Panc1 (cell line): ENCODE measurements at regions not wholly inside any gene's neighbourhood (a gene's known extent, or its start where the extent isn't known, plus 50 kb on each side); places are given as distances from the start of the nearest gene placed in this dataset.

Source experiments
- POLR2AphosphoS5 ChIP-seq: IDR thresholded peaks from 2 replicates; pipeline ENCODE4 v1.6.1; 2012; ENCODE audit warnings: mild to moderate bottlenecking, low read depth, low read length, moderate library complexity
- SIN3A ChIP-seq: IDR thresholded peaks from 2 replicates; pipeline ENCODE4 v1.6.1; 2012; ENCODE audit warnings: low read depth, mild to moderate bottlenecking, low read length, moderate library complexity, borderline replicate concordance; ENCODE audit not compliant: insufficient read depth
- TCF7L2 ChIP-seq: IDR thresholded peaks from 2 replicates; pipeline ENCODE4 v1.6.1; 2011; ENCODE audit warnings: mild to moderate bottlenecking, low read depth, low read length, inconsistent platforms
- TF ChIP-seq, protein P1 (sequence below): fragments of 450-650 bp; IDR thresholded peaks from 2 replicates; pipeline ENCODE4 v1.5.1; 2017; ENCODE audit warnings: mild to moderate bottlenecking

GRCh38 chr2:31802711-31803110 lies 208.1 kb downstream of the MEMO1 start:
- TF ChIP-seq SIN3A (no peak), TCF7L2 (no peak), POLR2AphosphoS5 (no peak)
- TF ChIP-seq, protein P1, sequence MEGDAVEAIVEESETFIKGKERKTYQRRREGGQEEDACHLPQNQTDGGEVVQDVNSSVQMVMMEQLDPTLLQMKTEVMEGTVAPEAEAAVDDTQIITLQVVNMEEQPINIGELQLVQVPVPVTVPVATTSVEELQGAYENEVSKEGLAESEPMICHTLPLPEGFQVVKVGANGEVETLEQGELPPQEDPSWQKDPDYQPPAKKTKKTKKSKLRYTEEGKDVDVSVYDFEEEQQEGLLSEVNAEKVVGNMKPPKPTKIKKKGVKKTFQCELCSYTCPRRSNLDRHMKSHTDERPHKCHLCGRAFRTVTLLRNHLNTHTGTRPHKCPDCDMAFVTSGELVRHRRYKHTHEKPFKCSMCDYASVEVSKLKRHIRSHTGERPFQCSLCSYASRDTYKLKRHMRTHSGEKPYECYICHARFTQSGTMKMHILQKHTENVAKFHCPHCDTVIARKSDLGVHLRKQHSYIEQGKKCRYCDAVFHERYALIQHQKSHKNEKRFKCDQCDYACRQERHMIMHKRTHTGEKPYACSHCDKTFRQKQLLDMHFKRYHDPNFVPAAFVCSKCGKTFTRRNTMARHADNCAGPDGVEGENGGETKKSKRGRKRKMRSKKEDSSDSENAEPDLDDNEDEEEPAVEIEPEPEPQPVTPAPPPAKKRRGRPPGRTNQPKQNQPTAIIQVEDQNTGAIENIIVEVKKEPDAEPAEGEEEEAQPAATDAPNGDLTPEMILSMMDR = no peak
